Peyer's patch (tissue), 4 donors: ENCODE measurements at regions not wholly inside any gene's neighbourhood (a gene's known extent, or its start where the extent isn't known, plus 50 kb on each side); places are given as distances from the start of the nearest gene placed in this dataset.

Experiments used
- DNase-seq, 3 donors: peaks; one replicate each; pipeline ENCODE4 v3.0.0-alpha.2; 2017 to 2019
- H3K27ac ChIP-seq, 4 donors: fragments of 200-600 bp; sonication (generic); one replicate each; pipeline ENCODE4 v1.5.1; 2016 to 2019
- H3K27me3 ChIP-seq, 2 donors: fragments of 200-600 bp; sonication (generic); one replicate each; pipeline ENCODE4 v1.5.1; 2019
- H3K36me3 ChIP-seq, 3 donors: fragments of 200-600 bp; sonication (generic); one replicate each; pipeline ENCODE4 v1.5.1; 2016 to 2019
- H3K4me1 ChIP-seq, 4 donors: fragments of 200-600 bp; sonication (generic); one replicate each; pipeline ENCODE4 v1.5.1; 2016 to 2019
- H3K4me3 ChIP-seq, 4 donors: fragments of 200-600 bp; sonication (generic); 1 replicate in 3 of 4; 2 replicates in 1 of 4; pipeline ENCODE4 v1.5.1; 2016 to 2019; ENCODE audit warnings: mild to moderate bottlenecking in 1 of 4
- H3K9me3 ChIP-seq, 4 donors: fragments of 200-600 bp; sonication (generic); one replicate each; pipeline ENCODE4 v1.5.1; 2016 to 2019; ENCODE audit warnings: mild to moderate bottlenecking in 1 of 4
- CTCF ChIP-seq, 6 experiments: fragments of 450-650 bp in 4 of 6; fragments of 200-600 bp in 2 of 6; sonication (generic) in 1 of 6; IDR thresholded peaks; one replicate each; pipeline ENCODE4 v1.5.1; 2017 to 2019; ENCODE audit warnings: antibody characterized with exemption in 6 of 6, mild to moderate bottlenecking in 3 of 6, moderate library complexity in 1 of 6
- POLR2A ChIP-seq, 2 donors: fragments of 450-650 bp; IDR thresholded peaks; one replicate each; pipeline ENCODE4 v1.5.1; 2017; ENCODE audit warnings: antibody characterized with exemption in 2 of 2, mild to moderate bottlenecking in 2 of 2, moderate library complexity in 2 of 2

- no peaks in the 10 kb centered on the region for H3K27me3 ChIP-seq
- H3K27ac ChIP-seq, result peak overlapping the region in 3 of 4 donors; percentile 49 to 76 (median 62)
- H3K4me3 ChIP-seq, result no peak overlapping the region
- H3K4me1 ChIP-seq, result peaks cover 0 to 24% (median 3%) of the 10 kb centered on the region in 4 donors
- DNase-seq, result peak; percentile 23 to 87 (median 78)
- no peak for TF ChIP-seq CTCF (IDR thresholded peaks at IDR 0.05)
- H3K9me3 ChIP-seq, result no peaks in the 10 kb centered on the region
- no peaks in the 10 kb centered on the region for H3K36me3 ChIP-seq
Measured at GRCh38 chr4:128386761-128387599, 99.4 kb upstream of the PGRMC2 start.

GRCh38 chr4:128385683-128386304 is 98.2 kb upstream of the PGRMC2 start:
- no peaks in the 10 kb centered on the region for H3K27me3 ChIP-seq
- peaks cover 0 to 24% (median 3%) of the 10 kb centered on the region in 4 donors for H3K4me1 ChIP-seq
- TF ChIP-seq CTCF (IDR thresholded peaks at IDR 0.05) (no peak), POLR2A (IDR thresholded peaks at IDR 0.05) (no peak)
- H3K4me3 ChIP-seq, result no peak overlapping the region
- peak overlapping the region in 3 of 4 donors; percentile 17 to 76 (median 40) for H3K27ac ChIP-seq
- H3K36me3 ChIP-seq, result no peaks in the 10 kb centered on the region
- no peak for DNase-seq
- H3K9me3 ChIP-seq, result no peaks in the 10 kb centered on the region

- peak overlapping the region in 3 of 4 donors; percentile 17 to 76 (median 40) for H3K27ac ChIP-seq
- TF ChIP-seq CTCF (IDR thresholded peaks at IDR 0.05) (no peak), POLR2A (IDR thresholded peaks at IDR 0.05) (no peak)
- DNase-seq, result no peak
Measured at GRCh38 chr4:128384765-128385598, 97.4 kb upstream of the PGRMC2 start.

GRCh38 chr4:128384091-128384520 is 96.5 kb upstream of the PGRMC2 start:
- Histone ChIP-seq H3K4me3 (no peak overlapping the region), H3K36me3 (no peaks in the 10 kb centered on the region), H3K27me3 (no peaks in the 10 kb centered on the region), H3K4me1 (peaks cover 0 to 24% (median 3%) of the 10 kb centered on the region in 4 donors), H3K27ac (peak overlapping the region in 1 of 4 donors; percentile 3), H3K9me3 (no peaks in the 10 kb centered on the region)
- TF ChIP-seq CTCF (IDR thresholded peaks at IDR 0.05) (no peak), POLR2A (IDR thresholded peaks at IDR 0.05) (no peak)
- no peak for DNase-seq

More at GRCh38 chr4:128384765-128385598, 97.4 kb upstream of the PGRMC2 start:
- Histone ChIP-seq H3K9me3 (no peaks in the 10 kb centered on the region), H3K36me3 (no peaks in the 10 kb centered on the region), H3K4me1 (peaks cover 0 to 24% (median 3%) of the 10 kb centered on the region in 4 donors), H3K27me3 (no peaks in the 10 kb centered on the region), H3K4me3 (no peak overlapping the region)

- DNase-seq, result no peak
- Histone ChIP-seq H3K27ac (no peak overlapping the region), H3K9me3 (no peaks in the 10 kb centered on the region), H3K4me1 (peaks cover 0 to 18% (median under 1%) of the 10 kb centered on the region in 4 donors), H3K27me3 (no peaks in the 10 kb centered on the region), H3K4me3 (no peak overlapping the region), H3K36me3 (no peaks in the 10 kb centered on the region)
- TF ChIP-seq CTCF (IDR thresholded peaks at IDR 0.05) (no peak), POLR2A (IDR thresholded peaks at IDR 0.05) (no peak)
Measured at GRCh38 chr4:128381748-128382559, 94.3 kb upstream of the PGRMC2 start.
